Kidney glomerular epithelial cell (primary cell): ENCODE measurements at regions not wholly inside any gene's neighbourhood (a gene's known extent, or its start where the extent isn't known, plus 50 kb on each side); places are given as distances from the start of the nearest gene placed in this dataset.

ENCODE experiments used
- DNase-seq: peaks from one replicate; lab custom pipeline; 2025; lab: John Stamatoyannopoulos, UW

DNA sequence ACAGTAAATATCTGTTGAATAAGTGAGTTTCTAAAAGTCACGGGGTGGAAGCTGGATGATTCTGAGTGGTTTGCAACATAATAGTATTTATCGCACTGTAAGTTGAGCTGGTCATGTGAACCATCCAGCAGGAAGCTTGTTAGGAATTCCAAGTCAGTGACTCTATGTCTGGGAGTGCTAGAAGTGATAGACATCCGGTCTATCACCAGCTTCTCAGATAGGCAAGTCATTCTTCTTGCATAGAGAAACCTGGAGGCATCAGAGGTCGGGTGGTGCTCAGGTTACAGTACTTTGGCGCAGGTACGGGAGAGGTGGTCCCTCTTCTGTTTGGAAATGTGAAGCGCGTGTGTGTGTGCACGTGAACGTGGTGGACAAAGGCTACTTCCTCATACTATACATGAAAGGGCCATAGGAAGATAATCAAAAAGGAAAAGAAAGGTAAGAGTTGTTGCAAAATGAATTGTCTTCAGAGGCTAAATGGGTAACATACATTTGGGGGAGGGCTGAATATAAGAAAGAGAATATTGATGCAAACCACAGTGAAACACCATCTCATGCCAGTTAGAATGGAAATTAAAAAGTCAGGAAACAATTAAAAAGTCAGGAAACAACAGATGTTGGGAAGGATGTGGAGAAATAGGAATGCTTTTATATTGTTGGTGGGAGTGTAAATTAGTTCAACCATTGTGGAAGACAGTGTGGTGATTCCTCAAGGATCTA, 299.3 kb upstream of the ZFP64 start:
- peak; percentile 65 for DNase-seq

DNA sequence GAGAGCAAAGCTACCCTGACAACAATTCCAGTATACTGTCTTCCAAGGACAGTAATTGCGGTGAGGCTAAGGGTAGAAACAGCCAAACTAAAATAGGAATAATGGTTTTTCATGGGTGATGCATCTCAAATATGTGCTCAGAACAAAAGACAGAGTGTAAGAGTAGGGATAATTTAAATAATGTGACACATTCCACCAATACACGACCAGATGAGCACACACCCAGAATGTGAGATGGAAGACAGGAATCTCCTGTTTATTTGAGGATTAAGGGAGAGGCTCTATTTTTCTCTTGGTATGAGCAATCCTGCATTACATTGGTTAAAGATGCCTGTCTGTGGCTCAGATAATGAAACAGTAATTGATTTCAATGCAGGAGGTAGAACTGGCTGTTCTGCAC, 292.9 kb upstream of the ZFP64 start:
- peak; percentile 5 for DNase-seq

- DNase-seq, result no peak
Observed at GRCh38 chr20:52483382-52483781, 291.8 kb upstream of the ZFP64 start.

- DNase-seq, result no peak
Observed at GRCh38 chr20:52482044-52482443, 290.5 kb upstream of the ZFP64 start.

- DNase-seq, result no peak
Observed at GRCh38 chr20:52481443-52481842, 289.9 kb upstream of the ZFP64 start.

GRCh38 chr20:52476074-52476750, 284.6 kb upstream of the ZFP64 start:
- no peak for DNase-seq

DNA sequence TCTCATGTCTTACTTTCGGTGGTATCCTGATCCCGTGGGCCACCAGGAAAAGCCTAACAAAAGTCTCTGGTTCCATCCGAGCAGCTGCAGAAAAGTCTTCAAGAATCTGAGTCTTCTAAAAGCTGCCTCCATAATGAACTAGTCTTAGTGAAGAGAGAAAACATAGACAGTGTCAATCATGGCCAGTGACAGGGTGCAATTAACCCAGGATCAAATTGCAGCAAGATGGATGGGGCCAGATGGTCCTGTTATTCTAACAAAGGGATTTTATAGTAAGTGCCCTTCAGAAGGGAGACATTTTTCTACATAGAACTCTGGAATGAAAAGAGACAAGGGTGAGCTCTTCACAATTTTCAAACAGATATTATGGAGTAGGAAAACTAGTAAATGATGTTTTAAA, 281.6 kb upstream of the ZFP64 start:
- no peak for DNase-seq

GRCh38 chr20:52470561-52470960, 279.0 kb upstream of the ZFP64 start:
- DNase-seq, result no peak

- no peak for DNase-seq
Observed at GRCh38 chr20:52469128-52469527, 277.5 kb upstream of the ZFP64 start.

DNA sequence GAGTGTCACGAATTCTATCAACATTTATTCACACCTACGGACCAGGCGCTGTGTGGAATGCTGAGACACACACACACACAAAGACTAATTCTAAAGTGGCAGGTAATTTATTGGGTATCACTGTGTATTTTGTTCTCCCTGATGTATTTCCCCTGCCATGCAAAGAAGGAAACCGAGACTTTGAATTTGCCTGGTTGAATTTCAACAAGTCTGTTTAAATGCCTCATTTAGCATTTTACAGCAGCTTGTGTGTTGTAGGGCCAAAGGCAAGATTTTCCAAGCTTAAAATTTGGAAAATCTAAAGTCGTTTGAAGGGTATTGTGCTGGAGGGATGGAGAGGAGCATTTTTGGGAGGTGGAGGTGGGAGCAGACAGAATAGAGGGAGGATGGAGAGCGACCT, 274.4 kb upstream of the ZFP64 start:
- DNase-seq, result no peak

DNA sequence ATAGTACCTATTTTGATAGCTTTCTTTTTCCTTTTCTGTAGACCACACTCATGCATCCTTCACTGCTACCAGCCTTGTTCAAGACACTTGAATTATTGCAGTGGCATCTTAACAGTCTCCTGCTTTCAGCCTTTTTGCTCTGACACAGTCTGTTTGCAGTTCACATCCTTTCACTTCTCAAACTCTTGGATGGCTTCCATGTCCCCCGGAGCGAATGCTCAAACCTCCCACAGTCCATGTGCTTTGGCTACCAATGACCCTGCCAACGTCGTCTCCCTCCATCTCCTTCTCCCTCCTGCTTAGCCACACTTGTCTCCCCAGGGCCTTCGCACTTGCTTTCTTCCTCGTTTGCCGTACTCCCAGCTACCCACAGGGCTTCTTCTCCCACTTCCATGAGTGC, 270.0 kb upstream of the ZFP64 start:
- no peak for DNase-seq

DNA sequence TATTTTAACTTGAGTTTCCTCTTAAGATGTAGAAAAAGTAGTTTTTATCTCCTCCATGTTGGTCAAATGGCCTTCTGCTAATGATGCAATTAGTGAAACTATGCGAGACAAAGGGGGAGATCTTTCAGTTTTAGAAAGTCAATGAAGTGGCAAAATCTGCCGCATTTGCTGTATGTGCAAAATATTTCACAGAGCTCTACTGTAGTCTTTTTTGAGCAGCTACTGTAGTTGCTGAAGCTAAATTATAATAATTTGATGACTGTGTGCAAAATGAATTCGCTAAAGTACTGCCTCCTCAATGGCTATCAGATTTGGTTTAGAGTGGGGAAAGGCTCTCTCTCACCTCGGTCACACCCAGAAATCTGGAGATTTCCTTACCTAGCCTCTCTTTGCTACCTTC, 267.6 kb upstream of the ZFP64 start:
- DNase-seq, result no peak

GRCh38 chr20:52457826-52458225, 266.2 kb upstream of the ZFP64 start:
- no peak for DNase-seq

- no peak for DNase-seq
Observed at GRCh38 chr20:52454660-52455059, 263.1 kb upstream of the ZFP64 start.

DNA sequence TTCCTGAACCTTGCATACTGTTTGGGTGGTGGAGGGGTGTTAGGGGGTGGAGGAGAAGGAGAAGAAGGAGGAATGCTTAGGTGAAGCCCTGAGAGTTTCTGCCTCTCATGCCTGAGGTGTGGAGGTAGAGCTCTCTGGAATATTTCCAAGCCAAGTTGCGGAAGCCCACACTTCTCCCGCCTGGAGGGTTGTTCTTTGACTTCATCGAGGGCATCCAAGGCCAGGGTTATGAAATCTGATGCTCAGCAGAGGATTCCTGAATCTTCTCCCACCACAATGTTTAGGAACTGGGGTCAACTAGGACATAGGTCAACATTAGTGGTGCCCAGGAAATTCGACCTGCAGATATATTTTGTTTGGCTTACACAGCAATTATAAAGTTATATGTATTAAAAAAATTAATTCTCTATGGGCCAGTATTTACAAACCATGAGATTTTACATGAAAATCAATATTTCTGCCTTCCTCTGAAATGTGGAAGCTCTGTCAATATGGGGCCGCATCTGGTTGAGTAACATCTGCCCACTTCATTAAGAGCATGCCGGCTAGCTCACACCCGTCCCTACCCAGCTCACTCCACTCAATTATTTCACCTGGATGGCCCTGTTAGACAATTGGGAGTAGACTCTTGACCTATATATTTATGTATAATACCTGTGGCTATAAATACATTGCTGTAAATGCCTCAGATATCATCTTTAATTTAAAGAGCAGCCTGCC, 257.1 kb upstream of the ZFP64 start:
- DNase-seq, result no peak

DNA sequence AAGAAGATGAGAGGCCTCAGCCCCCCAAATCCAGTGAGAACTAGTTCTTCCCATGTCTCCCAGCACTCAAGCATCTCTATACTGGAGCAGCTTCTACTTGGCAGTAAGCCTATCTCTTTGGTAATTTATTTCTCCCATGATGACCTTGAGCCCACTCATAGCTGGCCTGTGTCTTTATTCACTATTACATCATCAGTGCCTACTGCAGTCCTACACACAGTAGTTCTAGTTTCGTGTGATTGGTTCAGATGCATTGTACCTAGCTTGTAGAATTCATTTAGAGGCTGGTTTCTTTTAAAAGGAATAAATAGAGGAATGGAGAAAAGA, 255.6 kb upstream of the ZFP64 start:
- DNase-seq, result no peak

- DNase-seq, result no peak
Observed at GRCh38 chr20:52446421-52447224, 255.0 kb upstream of the ZFP64 start.

GRCh38 chr20:52444455-52444854, 252.9 kb upstream of the ZFP64 start:
- no peak for DNase-seq

GRCh38 chr20:52443874-52444273, 252.3 kb upstream of the ZFP64 start:
- DNase-seq, result no peak

GRCh38 chr20:52441710-52442109, 250.1 kb upstream of the ZFP64 start:
- DNase-seq, result no peak

DNA sequence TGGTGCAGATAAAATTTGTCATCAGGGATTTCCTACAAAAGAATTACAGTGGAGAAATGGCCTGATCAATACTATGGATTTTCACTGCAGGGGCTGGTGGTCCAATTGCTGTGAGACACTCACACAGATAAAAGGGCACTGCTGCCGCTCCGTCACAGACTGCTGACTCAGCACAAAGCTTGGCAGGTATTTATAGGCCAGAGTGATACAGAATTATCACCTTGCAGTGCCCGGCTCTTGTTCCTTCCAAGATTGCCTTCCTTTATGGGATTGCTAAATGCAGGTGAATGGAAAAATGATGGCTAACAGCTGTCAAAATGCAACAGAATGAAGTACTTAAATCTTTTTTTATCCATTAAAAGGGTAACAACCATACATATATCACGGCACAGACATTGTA, 247.8 kb upstream of the ZFP64 start:
- no peak for DNase-seq

DNA sequence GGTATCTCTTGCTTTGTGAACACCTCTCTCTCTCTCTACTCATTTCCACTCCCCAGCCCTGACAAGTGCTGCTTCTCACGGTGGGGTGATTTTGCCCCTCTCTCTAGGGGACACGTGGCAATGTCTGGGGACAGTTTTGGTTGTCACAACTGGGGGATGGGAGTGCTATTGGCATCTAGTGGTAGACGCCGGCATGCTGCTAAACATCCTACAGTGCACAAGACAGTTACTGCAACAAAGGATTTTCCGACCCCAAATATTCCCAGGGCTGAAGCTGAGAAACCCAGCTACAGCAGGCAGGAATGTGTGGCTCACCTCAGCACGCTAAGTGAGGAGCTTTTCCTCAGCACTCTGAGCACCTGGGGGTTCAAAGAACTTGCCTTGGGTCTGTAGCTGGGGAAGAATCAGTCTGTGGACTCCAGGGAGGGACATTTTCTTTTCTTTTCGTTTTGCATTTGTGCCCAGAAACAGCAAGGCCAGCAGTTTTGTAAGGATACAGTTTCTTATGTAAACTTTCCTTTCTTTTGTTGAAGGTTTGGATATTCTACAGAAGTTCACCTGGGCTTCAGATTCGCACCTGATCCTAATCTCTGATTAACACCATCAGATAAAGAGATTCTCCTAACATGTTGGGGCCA, 246.9 kb upstream of the ZFP64 start:
- no peak for DNase-seq
